HEK293 (cell line): ENCODE measurements at regions not wholly inside any gene's neighbourhood (a gene's known extent, or its start where the extent isn't known, plus 50 kb on each side); places are given as distances from the start of the nearest gene placed in this dataset.

Experiments used
- CTCF ChIA-PET: fragments of 350-600 bp; formaldehyde crosslinking; extraction: SDS; loops from one replicate; lab custom pipeline; 2021; ENCODE audit warnings: antibody characterized with exemption; lab: Yijun Ruan, JAX
- POLR2A ChIA-PET: fragments of 300-600 bp; formaldehyde crosslinking; extraction: SDS; loops from one replicate; lab custom pipeline; 2020; ENCODE audit warnings: antibody characterized with exemption, inconsistent platforms; lab: Yijun Ruan, JAX
- H3K27ac ChIP-seq: fragments of 200-500 bp; sonication (Bioruptor generic); 2 replicates; pipeline ENCODE4 v1.5.1; 2014; ENCODE audit warnings: low read depth, low read length, control low read depth, inconsistent platforms; ENCODE audit errors: extremely low read depth
- H3K36me3 ChIP-seq, 2 experiments: fragments of 200-500 bp in 1 of 2; sonication (Bioruptor generic) in 1 of 2; 1 replicate in 1 of 2; 2 replicates in 1 of 2; pipeline ENCODE4 v1.5.1; 2014 to 2017; ENCODE audit warnings: inconsistent platforms in 2 of 2, low read length in 2 of 2; ENCODE audit not compliant: control insufficient read depth in 2 of 2, insufficient read depth in 1 of 2
- H3K4me1 ChIP-seq: fragments of 200-500 bp; sonication (Bioruptor generic); 2 replicates; pipeline ENCODE4 v1.5.1; 2014; ENCODE audit warnings: mild to moderate bottlenecking, low read length, inconsistent platforms; ENCODE audit not compliant: control insufficient read depth, insufficient read depth
- H3K4me3 ChIP-seq: 2 replicates; pipeline ENCODE4 v1.5.1; 2011; ENCODE audit warnings: low read depth, mild to moderate bottlenecking, control low read depth, low read length, moderate library complexity
- H3K9me3 ChIP-seq: fragments of 200-500 bp; sonication (Bioruptor generic); 2 replicates; pipeline ENCODE4 v1.5.1; 2014; ENCODE audit warnings: low read depth, low read length, inconsistent platforms; ENCODE audit not compliant: control insufficient read depth, insufficient read depth
- HOXC10 ChIP-seq: sonication (generic); formaldehyde crosslinking; IDR thresholded peaks from 2 replicates; pipeline ENCODE4 v1.8.1; 2023; ENCODE audit warnings: mild to moderate bottlenecking, missing genetic modification reagents
- REPIN1 ChIP-seq: fragments of 450-650 bp; formaldehyde crosslinking; IDR thresholded peaks from 2 replicates; pipeline ENCODE4 v1.5.1; 2017; ENCODE audit warnings: missing biosample characterization, missing genetic modification characterization, low read depth
- ZBTB10 ChIP-seq: fragments of 450-650 bp; formaldehyde crosslinking; IDR thresholded peaks from 2 replicates; pipeline ENCODE4 v1.5.1; 2016; ENCODE audit warnings: missing biosample characterization, missing genetic modification characterization
- ZFHX2 ChIP-seq: fragments of 450-650 bp; formaldehyde crosslinking; conservative IDR thresholded peaks from 2 replicates; pipeline ENCODE4 v1.5.1; 2016; ENCODE audit warnings: missing biosample characterization, missing genetic modification characterization
- ZIC2 ChIP-seq: fragments of 450-650 bp; formaldehyde crosslinking; IDR thresholded peaks from 2 replicates; pipeline ENCODE4 v1.5.1; 2016; ENCODE audit warnings: missing biosample characterization, missing genetic modification characterization
- ZNF133 ChIP-seq: fragments of 450-650 bp; formaldehyde crosslinking; IDR thresholded peaks from 2 replicates; pipeline ENCODE4 v1.5.1; 2016; ENCODE audit warnings: missing biosample characterization, missing genetic modification characterization
- ZNF223 ChIP-seq: fragments of 450-650 bp; formaldehyde crosslinking; IDR thresholded peaks from 2 replicates; pipeline ENCODE4 v1.5.1; 2016; ENCODE audit warnings: missing biosample characterization, missing genetic modification characterization
- ZNF416 ChIP-seq: fragments of 450-650 bp; formaldehyde crosslinking; IDR thresholded peaks from 2 replicates; pipeline ENCODE4 v1.5.1; 2016; ENCODE audit warnings: missing biosample characterization, missing genetic modification characterization
- ZNF518A ChIP-seq: fragments of 450-650 bp; formaldehyde crosslinking; conservative IDR thresholded peaks from 2 replicates; pipeline ENCODE4 v1.5.1; 2016; ENCODE audit warnings: low read depth, missing biosample characterization, missing genetic modification characterization
- ZNF555 ChIP-seq: fragments of 450-650 bp; formaldehyde crosslinking; conservative IDR thresholded peaks from 2 replicates; pipeline ENCODE4 v1.5.1; 2017; ENCODE audit warnings: missing biosample characterization, mild to moderate bottlenecking, missing genetic modification characterization, inconsistent platforms
- ZNF558 ChIP-seq: fragments of 450-650 bp; formaldehyde crosslinking; IDR thresholded peaks from 2 replicates; pipeline ENCODE4 v1.5.1; 2016; ENCODE audit warnings: missing biosample characterization, missing genetic modification characterization
- ZNF747 ChIP-seq: fragments of 450-650 bp; formaldehyde crosslinking; IDR thresholded peaks from 2 replicates; pipeline ENCODE4 v1.5.1; 2016; ENCODE audit warnings: missing biosample characterization, missing genetic modification characterization
- ZNF792 ChIP-seq: fragments of 450-650 bp; formaldehyde crosslinking; IDR thresholded peaks from 2 replicates; pipeline ENCODE4 v1.5.1; 2016; ENCODE audit warnings: missing biosample characterization, missing genetic modification characterization
- ZNF837 ChIP-seq: fragments of 450-650 bp; formaldehyde crosslinking; IDR thresholded peaks from 2 replicates; pipeline ENCODE4 v1.5.1; 2016; ENCODE audit warnings: missing biosample characterization, missing genetic modification characterization
- ZXDB ChIP-seq: fragments of 450-650 bp; formaldehyde crosslinking; IDR thresholded peaks from 2 replicates; pipeline ENCODE4 v1.5.1; 2016; ENCODE audit warnings: missing biosample characterization, missing genetic modification characterization
- TF ChIP-seq, protein P1 (sequence below): fragments of 450-650 bp; formaldehyde crosslinking; IDR thresholded peaks from 2 replicates; pipeline ENCODE4; 2016; ENCODE audit warnings: missing biosample characterization, missing genetic modification characterization
- TF ChIP-seq, protein P2 (sequence below): fragments of 450-650 bp; formaldehyde crosslinking; IDR thresholded peaks from 2 replicates; pipeline ENCODE4 v1.5.1; 2017; ENCODE audit warnings: missing biosample characterization, missing genetic modification characterization
- TF ChIP-seq, protein P3 (sequence below): fragments of 450-650 bp; formaldehyde crosslinking; IDR thresholded peaks from 2 replicates; pipeline ENCODE4 v1.5.1; 2016; ENCODE audit warnings: missing biosample characterization, missing genetic modification characterization
- TF ChIP-seq, protein P4 (sequence below): fragments of 450-650 bp; formaldehyde crosslinking; IDR thresholded peaks from 2 replicates; pipeline ENCODE4 v1.5.1; 2017; ENCODE audit warnings: missing biosample characterization, missing genetic modification characterization
- TF ChIP-seq, protein P5 (sequence below): fragments of 450-650 bp; formaldehyde crosslinking; IDR thresholded peaks from 2 replicates; pipeline ENCODE4 v1.5.1; 2017; ENCODE audit warnings: missing biosample characterization, mild to moderate bottlenecking, missing genetic modification characterization, moderate library complexity

DNA sequence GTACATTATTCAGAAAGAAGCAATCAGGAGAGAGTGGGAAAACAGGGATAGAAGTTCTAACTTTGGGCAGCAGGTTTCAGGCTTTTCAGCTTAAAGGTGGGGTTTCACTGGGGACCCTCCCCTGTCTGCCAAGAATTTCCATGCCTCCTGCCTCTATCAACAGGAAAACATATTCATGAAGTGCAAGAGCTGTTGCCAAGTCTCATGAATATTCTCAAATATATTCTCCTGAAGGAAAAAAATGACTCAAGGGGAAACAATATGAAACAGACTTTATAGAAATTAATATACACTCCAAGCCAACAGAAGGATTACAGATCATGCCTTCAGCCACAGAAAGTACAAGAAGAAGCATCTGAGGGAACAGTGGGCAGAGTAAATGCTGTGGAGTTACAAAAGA, 713.3 kb upstream of the ADAMTS5 start (continued):
- TF ChIP-seq ZIC2 (tag by site-specific recombination) (no peak), ZNF518A (tag by site-specific recombination) (no peak)

DNA sequence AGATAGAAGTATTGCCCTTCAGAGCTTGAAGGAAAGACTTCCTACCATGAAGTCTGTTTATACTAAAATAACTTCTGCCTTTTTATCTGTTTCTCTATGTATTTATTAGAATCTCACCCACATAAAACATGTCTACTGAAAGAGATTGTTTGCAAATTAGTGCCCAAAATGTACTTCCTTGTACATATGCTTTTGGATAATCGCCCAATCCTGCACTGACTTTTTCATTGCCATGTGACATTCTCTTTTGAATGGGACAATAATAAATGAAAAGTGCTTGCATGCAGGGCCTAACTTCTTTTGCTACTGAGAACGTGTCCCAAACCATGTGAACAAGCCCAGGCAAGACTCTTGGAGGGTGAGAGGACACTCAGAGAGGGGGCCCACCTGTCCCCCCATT, 711.6 kb upstream of the ADAMTS5 start:
- H3K27ac ChIP-seq: no peak overlapping the region
- H3K4me3 ChIP-seq: no peak overlapping the region
- POLR2A ChIA-PET: no interaction called here
- H3K9me3 ChIP-seq: no peaks in the 10 kb centered on the region; the same call in 1 of the 2 replicates
- H3K4me1 ChIP-seq: no peaks in the 10 kb centered on the region
- no peaks in the 10 kb centered on the region for H3K36me3 ChIP-seq
- CTCF ChIA-PET: interaction anchor here (0.6 kb wide), 1 partner anchor 946 kb away, joined by 3 read pairs; no protein-coding TSS in a partner anchor
- TF ChIP-seq ZIC2 (tag by site-specific recombination) (no peak), REPIN1 (tag by site-specific recombination) (no peak), ZNF558 (no peak), ZNF837 (tag by site-specific recombination) (no peak), ZNF747 (no peak), ZFHX2 (tag by site-specific recombination) (no peak), ZNF133 (tag by site-specific recombination) (no peak), ZNF792 (tag by site-specific recombination) (no peak), ZBTB10 (no peak), ZNF416 (no peak), ZNF555 (tag by site-specific recombination) (no peak), ZXDB (tag by site-specific recombination) (no peak), ZNF223 (tag by site-specific recombination) (no peak), HOXC10 (CRISPR knock-in tag) (no peak)
- TF ChIP-seq, protein P1, sequence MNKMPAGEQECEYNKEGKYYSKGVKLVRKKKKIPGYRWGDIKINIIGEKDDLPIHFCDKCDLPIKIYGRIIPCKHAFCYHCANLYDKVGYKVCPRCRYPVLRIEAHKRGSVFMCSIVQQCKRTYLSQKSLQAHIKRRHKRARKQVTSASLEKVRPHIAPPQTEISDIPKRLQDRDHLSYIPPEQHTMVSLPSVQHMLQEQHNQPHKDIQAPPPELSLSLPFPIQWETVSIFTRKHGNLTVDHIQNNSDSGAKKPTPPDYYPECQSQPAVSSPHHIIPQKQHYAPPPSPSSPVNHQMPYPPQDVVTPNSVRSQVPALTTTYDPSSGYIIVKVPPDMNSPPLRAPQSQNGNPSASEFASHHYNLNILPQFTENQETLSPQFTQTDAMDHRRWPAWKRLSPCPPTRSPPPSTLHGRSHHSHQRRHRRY (tag by site-specific recombination): no peak
- TF ChIP-seq, protein P2, sequence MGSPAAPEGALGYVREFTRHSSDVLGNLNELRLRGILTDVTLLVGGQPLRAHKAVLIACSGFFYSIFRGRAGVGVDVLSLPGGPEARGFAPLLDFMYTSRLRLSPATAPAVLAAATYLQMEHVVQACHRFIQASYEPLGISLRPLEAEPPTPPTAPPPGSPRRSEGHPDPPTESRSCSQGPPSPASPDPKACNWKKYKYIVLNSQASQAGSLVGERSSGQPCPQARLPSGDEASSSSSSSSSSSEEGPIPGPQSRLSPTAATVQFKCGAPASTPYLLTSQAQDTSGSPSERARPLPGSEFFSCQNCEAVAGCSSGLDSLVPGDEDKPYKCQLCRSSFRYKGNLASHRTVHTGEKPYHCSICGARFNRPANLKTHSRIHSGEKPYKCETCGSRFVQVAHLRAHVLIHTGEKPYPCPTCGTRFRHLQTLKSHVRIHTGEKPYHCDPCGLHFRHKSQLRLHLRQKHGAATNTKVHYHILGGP: no peak
- TF ChIP-seq, protein P3, sequence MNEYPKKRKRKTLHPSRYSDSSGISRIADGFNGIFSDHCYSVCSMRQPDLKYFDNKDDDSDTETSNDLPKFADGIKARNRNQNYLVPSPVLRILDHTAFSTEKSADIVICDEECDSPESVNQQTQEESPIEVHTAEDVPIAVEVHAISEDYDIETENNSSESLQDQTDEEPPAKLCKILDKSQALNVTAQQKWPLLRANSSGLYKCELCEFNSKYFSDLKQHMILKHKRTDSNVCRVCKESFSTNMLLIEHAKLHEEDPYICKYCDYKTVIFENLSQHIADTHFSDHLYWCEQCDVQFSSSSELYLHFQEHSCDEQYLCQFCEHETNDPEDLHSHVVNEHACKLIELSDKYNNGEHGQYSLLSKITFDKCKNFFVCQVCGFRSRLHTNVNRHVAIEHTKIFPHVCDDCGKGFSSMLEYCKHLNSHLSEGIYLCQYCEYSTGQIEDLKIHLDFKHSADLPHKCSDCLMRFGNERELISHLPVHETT: no peak
- TF ChIP-seq, protein P4, sequence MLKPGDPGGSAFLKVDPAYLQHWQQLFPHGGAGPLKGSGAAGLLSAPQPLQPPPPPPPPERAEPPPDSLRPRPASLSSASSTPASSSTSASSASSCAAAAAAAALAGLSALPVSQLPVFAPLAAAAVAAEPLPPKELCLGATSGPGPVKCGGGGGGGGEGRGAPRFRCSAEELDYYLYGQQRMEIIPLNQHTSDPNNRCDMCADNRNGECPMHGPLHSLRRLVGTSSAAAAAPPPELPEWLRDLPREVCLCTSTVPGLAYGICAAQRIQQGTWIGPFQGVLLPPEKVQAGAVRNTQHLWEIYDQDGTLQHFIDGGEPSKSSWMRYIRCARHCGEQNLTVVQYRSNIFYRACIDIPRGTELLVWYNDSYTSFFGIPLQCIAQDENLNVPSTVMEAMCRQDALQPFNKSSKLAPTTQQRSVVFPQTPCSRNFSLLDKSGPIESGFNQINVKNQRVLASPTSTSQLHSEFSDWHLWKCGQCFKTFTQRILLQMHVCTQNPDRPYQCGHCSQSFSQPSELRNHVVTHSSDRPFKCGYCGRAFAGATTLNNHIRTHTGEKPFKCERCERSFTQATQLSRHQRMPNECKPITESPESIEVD (tag by site-specific recombination): no peak
- TF ChIP-seq, protein P5, sequence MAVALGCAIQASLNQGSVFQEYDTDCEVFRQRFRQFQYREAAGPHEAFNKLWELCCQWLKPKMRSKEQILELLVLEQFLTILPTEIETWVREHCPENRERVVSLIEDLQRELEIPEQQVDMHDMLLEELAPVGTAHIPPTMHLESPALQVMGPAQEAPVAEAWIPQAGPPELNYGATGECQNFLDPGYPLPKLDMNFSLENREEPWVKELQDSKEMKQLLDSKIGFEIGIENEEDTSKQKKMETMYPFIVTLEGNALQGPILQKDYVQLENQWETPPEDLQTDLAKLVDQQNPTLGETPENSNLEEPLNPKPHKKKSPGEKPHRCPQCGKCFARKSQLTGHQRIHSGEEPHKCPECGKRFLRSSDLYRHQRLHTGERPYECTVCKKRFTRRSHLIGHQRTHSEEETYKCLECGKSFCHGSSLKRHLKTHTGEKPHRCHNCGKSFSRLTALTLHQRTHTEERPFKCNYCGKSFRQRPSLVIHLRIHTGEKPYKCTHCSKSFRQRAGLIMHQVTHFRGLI: no peak
